Body of pancreas (tissue), 4 donors: ENCODE measurements at regions not wholly inside any gene's neighbourhood (a gene's known extent, or its start where the extent isn't known, plus 50 kb on each side); places are given as distances from the start of the nearest gene placed in this dataset.
A peak's percentile ranks its signal among the peaks of the same experiment; 100 is the strongest.
"Not testable (repeated sequence)": the region's sequence is repeated elsewhere in the genome, so short reads cannot be mapped to it uniquely, and the experiment has no call there.

Experiments
- ATAC-seq: fragments of 150-250 bp; one replicate; pipeline ENCODE4 v1.9.1; 2016
- DNase-seq, 4 donors: peaks; one replicate each; pipeline ENCODE4 v3.0.0-alpha.2; 2019
- H3K27ac ChIP-seq, 4 donors: fragments of 200-600 bp; sonication (generic); 1 replicate in 3 of 4; 2 replicates in 1 of 4; pipeline versions ENCODE4 v1.5.1 to v1.6.1; 2016 to 2019; ENCODE audit warnings: mild to moderate bottlenecking in 1 of 4, mixed read lengths in 1 of 4, moderate library complexity in 1 of 4
- H3K27me3 ChIP-seq, 2 donors: fragments of 200-600 bp; sonication (generic); one replicate each; pipeline ENCODE4 v1.6.0; 2016; ENCODE audit warnings: mild to moderate bottlenecking in 1 of 2
- H3K36me3 ChIP-seq, 2 donors: fragments of 200-600 bp; sonication (generic); replicated peaks in 1 of 2; 2 replicates each; pipeline ENCODE4 v1.5.1; 2016; ENCODE audit warnings: low read depth in 2 of 2; ENCODE audit not compliant: insufficient read depth in 1 of 2
- H3K4me1 ChIP-seq: fragments of 200-600 bp; sonication (generic); one replicate; pipeline ENCODE4 v1.6.0; 2016
- H3K4me3 ChIP-seq, 2 donors: fragments of 200-600 bp; sonication (generic); 1 replicate in 1 of 2; 2 replicates in 1 of 2; pipeline ENCODE4 v1.5.1; 2016 to 2019
- H3K9me3 ChIP-seq, 3 donors: fragments of 200-600 bp; sonication (generic); 1 replicate in 2 of 3; 2 replicates in 1 of 3; pipeline ENCODE4 v1.5.1; 2016
- POLR2A ChIP-seq, 3 donors: fragments of 450-650 bp; IDR thresholded peaks; one replicate each; pipeline ENCODE4 v1.6.1; 2016; ENCODE audit warnings: antibody characterized with exemption in 3 of 3, mild to moderate bottlenecking in 2 of 3
- WGBS, 2 donors: methylation state at CpG; one replicate each; pipeline ENCODE4 v1.1.5; 2017; 5-methylcytosine and 5-hydroxymethylcytosine counted together
- intact Hi-C: fragments of 100-400 bp; cut with DNase I; formaldehyde crosslinking; loops from one replicate; pipeline ENCODE4 v1.15.1; 2023
- TF ChIP-seq, protein P1 (sequence below), 7 experiments: fragments of 450-650 bp in 4 of 7; fragments of 200-600 bp in 3 of 7; sonication (generic) in 3 of 7; IDR thresholded peaks; one replicate each; pipeline ENCODE4 v1.5.1; 2016 to 2019; ENCODE audit warnings: antibody characterized with exemption in 7 of 7

DNA sequence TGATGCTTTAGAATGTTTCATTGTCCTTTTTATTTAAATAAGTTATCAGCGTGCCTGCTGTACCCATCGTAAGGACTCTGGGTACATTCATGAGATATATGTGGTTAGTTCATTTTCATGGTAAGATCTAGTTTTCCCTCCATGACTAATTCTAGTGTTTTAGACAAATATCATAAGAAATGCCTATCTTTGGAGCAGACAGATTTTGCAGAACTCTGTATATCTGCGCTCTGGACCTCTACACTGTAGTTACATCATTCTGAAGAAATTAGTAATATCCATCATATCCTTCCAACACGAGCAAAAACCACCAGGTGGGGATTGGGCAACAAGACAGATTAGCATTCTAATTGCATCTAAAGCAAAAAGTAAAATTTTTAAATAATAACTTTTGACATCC, 499.2 kb downstream of the SETD4 start:
- no peak overlapping the region for H3K27ac ChIP-seq
- WGBS, 2 donors: 65 to 70% methylated on average over 4 of the region's 4 CpGs
- no peaks in the 10 kb centered on the region for H3K9me3 ChIP-seq
- H3K4me1 ChIP-seq: no peaks in the 10 kb centered on the region
- ATAC-seq: no peak
- no peak overlapping the region for H3K4me3 ChIP-seq
- DNase-seq: no peak
- no peaks in the 10 kb centered on the region for H3K27me3 ChIP-seq
- intact Hi-C loops: no loop called here
- H3K36me3 ChIP-seq: no peaks in the 10 kb centered on the region
- no peak for TF ChIP-seq POLR2A (IDR thresholded peaks at IDR 0.05)
- TF ChIP-seq, protein P1, sequence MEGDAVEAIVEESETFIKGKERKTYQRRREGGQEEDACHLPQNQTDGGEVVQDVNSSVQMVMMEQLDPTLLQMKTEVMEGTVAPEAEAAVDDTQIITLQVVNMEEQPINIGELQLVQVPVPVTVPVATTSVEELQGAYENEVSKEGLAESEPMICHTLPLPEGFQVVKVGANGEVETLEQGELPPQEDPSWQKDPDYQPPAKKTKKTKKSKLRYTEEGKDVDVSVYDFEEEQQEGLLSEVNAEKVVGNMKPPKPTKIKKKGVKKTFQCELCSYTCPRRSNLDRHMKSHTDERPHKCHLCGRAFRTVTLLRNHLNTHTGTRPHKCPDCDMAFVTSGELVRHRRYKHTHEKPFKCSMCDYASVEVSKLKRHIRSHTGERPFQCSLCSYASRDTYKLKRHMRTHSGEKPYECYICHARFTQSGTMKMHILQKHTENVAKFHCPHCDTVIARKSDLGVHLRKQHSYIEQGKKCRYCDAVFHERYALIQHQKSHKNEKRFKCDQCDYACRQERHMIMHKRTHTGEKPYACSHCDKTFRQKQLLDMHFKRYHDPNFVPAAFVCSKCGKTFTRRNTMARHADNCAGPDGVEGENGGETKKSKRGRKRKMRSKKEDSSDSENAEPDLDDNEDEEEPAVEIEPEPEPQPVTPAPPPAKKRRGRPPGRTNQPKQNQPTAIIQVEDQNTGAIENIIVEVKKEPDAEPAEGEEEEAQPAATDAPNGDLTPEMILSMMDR (IDR thresholded peaks at IDR 0.05): no peak

DNA sequence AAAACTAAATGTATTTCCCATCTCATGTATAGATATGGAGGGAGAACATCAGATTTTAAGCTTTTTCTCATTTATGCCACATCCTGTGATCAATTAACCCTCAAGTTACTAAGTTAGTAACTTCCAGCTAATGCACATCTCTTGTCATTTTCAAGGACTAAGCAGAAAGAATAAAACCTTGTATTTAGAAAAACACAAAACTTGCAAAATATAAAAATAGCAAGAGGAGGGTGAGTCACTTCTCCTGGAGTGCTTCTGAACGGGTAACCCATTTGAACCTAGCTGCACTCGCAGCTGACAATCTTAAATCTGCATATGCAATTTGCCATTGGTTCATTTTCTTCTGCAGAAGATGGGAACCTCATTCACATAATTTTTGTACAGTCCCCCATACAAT, 500.5 kb downstream of the SETD4 start:
- intact Hi-C loops: no loop called here
- TF ChIP-seq POLR2A (IDR thresholded peaks at IDR 0.05): no peak
- TF ChIP-seq, protein P1 (IDR thresholded peaks at IDR 0.05): no peak
- ATAC-seq: no peak
- Histone ChIP-seq H3K27me3 (no peaks in the 10 kb centered on the region), H3K9me3 (no peaks in the 10 kb centered on the region), H3K36me3 (no peaks in the 10 kb centered on the region), H3K4me1 (no peaks in the 10 kb centered on the region), H3K27ac (no peak overlapping the region), H3K4me3 (no peak overlapping the region)
- DNase-seq: no peak
- WGBS, 2 donors: 70 to 72% methylated on average over 2 of the region's 2 CpGs

DNA sequence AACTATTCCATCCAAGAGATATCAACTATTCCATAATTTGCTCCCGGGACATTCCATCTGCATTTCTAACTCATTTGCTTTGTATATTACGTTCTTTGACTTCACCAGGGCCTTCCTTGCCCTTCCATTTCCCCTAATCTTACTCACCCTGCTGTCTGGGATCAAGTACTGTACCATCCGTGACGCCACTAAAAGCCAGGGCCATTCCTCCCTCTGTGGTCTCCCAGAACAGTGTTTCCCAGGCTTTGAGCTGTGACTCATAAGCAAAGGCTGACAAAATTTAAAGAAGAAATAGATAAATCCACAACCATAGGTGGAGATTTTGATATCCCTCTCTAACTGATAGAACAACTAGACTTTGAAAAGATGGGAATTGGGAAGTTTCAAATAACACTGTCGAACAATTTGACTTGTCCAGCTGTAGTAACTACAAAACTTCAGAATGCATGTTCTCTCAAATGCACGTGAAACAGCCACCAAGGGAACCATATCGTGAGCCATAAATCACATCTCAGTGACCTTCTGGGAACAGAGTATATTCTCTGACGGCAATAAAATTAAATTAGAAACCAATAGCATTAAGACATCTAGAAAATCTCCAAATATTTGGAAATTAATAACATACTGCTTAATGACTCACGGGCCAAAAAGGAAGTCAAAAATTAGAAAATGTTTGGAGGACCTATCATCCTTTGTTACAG, 501.0 kb downstream of the SETD4 start:
- no peak overlapping the region for H3K27ac ChIP-seq
- no peaks in the 10 kb centered on the region for H3K36me3 ChIP-seq

DNA sequence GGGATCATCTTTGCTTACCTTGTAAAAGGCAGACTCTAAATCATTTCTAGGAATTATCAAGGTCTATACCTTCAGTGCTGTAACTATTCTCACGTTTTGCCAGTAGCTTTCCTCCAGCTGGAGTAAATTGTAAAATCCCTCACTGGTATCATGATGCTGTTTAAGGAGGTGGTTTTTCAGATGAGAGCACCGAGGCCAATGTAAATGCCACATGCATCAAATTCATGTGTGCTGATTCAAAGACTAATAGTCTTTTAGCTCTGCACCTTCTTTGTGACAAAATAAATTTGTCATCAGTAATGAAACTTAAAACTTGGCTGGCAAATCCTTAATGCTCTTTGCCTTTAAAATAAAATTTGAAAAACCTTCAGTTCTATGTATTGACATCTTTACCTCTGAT, 503.8 kb downstream of the SETD4 start:
- Histone ChIP-seq H3K4me3 (no peak overlapping the region), H3K27ac (no peak overlapping the region), H3K27me3 (no peaks in the 10 kb centered on the region), H3K4me1 (no peaks in the 10 kb centered on the region), H3K9me3 (no peaks in the 10 kb centered on the region), H3K36me3 (no peaks in the 10 kb centered on the region)
- no peak for TF ChIP-seq POLR2A (IDR thresholded peaks at IDR 0.05)
- TF ChIP-seq, protein P1 (IDR thresholded peaks at IDR 0.05): no peak
- 45 to 75% methylated on average over 2 of the region's 2 CpGs for WGBS, 2 donors
- ATAC-seq (no peak), DNase-seq (no peak)
- intact Hi-C loops: no loop called here

More for the DNA sequence above, 501.0 kb downstream of the SETD4 start:
- H3K4me3 ChIP-seq: no peak overlapping the region
- H3K9me3 ChIP-seq: no peaks in the 10 kb centered on the region
- no peaks in the 10 kb centered on the region for H3K27me3 ChIP-seq
- intact Hi-C loops: no loop called here
- TF ChIP-seq POLR2A (IDR thresholded peaks at IDR 0.05): no peak
- TF ChIP-seq, protein P1 (IDR thresholded peaks at IDR 0.05): no peak
- H3K4me1 ChIP-seq: no peaks in the 10 kb centered on the region
- ATAC-seq (no peak), DNase-seq (peak in 1 of 4 donors; percentile 10)
- 82 to 83% methylated on average over 9 of the region's 9 CpGs for WGBS, 2 donors

DNA sequence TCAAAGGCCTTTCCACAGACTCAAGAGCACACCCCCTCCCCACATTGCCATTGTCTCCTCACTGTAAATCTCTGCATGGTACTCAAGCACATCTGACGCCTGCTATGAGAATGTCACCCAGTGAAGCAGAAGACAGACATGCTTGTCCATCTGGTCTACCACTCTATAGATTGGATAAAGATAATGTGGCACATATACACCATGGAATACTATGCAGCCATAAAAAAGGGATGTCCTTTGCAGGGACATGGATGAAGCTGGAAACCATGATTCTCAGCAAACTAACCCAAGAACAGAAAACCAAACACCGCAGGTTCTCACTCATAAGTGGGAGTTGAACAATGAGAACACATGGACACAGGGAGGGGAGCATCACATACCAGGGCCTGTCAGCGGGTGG, 503.4 kb upstream of the RUNX1 start:
- H3K27ac ChIP-seq, ATAC-seq, H3K27me3 ChIP-seq, intact Hi-C loops, H3K36me3 ChIP-seq, H3K9me3 ChIP-seq, DNase-seq, H3K4me3 ChIP-seq: not testable (repeated sequence)
- H3K4me1 ChIP-seq: peaks cover 13% of the 10 kb centered on the region
- WGBS, 2 donors: 91 to 94% methylated on average over 3 of the region's 3 CpGs
